AG20443 (cell line): ENCODE measurements at regions not wholly inside any gene's neighbourhood (a gene's known extent, or its start where the extent isn't known, plus 50 kb on each side); places are given as distances from the start of the nearest gene placed in this dataset.

ENCODE experiments used
- DNase-seq: peaks from one replicate; pipeline ENCODE4 v3.0.0; 2012; ENCODE audit warnings: low spot score, mixed read lengths

DNA sequence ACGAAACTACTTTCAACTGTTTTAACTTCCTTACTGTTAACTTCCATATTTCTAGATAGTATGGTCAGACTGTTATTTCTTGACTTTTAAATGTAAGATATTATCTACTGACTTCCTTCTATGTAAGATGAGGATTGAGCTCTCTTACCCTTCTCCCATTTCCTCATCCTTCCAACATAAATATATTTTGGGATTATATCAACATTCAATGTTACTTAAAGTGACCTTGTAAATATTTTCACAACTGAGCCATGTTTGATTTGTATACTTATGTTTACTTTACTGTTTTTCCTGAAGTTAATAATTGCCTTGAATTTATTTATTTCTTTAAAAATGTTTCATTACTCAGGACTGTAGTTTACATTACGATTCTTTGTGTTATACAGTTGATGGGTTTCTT is 148.7 kb downstream of the ZIC5 start:
- no peak for DNase-seq

DNA sequence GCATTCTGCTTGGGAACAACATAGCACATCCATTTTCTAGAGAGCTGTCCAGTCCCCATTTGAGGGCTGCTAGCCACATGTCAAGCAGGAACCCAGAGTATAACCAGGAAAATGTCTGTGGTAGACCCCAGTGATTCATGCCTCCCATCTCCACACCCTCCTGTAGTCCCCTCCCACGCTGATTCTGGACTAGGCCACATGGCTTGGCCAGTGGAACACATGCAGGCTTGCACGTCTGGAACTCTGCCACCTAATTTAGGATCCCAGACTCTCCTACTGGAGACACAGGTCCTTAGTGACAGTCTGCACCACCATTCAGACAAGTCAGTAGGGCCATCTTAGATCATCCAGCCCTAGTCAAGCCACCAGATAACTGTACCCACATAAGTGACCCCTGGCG is 149.8 kb downstream of the ZIC5 start:
- no peak for DNase-seq

DNA sequence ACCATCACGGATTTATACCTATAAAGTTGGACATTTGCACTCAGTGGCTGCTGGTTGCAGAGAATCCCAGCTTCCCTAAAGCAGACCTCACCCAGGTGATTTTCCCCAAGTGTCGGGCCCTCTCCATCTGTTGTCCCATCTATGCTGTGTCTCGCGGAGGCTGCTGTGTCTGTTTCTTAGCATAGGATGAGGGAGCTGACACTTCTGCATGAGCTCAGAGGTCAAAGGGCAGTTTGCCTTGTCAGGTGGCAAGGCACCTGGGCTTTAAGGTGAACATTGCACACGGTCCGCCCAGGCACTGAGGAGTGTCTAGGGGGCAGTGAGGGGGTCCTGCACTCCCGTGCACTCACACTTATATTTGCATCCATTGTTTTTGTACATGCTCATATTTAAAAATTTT is 151.6 kb downstream of the ZIC5 start:
- no peak for DNase-seq

DNA sequence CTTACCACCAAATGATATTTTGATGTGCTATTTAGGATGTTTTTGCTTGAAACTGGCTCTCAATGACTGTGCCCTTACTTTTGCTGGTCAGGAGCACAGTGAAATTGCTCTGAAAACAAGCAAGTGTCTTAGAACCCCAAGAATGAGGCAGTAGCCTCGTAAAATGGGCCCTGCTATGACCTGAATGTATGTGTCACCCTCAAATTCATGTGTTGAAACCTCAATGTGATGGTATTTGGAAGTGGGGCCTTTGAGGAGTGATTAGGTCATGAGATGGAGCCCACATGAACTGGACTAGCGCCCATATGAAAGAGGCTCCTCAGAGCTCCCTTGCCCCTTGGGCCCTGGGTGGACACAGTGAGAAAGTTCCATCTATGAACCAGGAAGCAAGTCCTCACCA is 155.2 kb downstream of the ZIC5 start:
- DNase-seq = no peak

DNA sequence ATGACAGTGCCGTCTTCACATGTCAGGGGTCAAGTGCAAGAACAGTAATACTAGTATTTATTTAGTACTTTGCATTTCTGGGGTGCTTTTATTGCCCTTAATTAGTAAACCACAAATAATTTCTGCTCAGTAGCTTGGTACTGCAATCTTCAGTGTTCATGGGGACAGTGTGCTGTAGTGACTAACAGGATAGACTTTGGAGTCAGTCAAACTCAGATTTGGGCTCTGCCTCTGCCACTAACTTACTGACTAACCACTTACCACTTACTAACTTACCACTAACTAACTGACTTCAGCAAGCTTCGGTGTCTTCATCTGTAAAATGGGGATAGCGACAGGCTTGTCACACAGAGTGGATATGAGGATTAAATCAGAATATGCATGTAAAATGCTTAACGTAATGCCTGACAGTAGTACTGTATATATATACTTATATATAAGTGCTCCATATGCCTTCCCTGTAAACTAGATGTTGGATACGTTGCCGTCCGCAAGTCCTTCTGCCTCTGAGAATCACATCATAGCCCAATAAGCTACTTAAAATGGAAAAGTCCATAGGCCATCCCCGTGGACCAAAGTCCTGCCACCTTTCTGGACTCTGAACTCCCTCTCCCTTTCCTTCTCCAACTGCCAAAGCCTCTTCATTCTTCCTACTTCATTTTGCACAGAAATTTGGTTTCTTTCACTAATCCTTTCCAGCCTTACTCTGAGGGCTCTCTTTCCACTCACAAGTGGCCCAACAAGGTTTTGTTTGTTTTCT is 158.1 kb downstream of the ZIC5 start:
- DNase-seq = no peak

DNA sequence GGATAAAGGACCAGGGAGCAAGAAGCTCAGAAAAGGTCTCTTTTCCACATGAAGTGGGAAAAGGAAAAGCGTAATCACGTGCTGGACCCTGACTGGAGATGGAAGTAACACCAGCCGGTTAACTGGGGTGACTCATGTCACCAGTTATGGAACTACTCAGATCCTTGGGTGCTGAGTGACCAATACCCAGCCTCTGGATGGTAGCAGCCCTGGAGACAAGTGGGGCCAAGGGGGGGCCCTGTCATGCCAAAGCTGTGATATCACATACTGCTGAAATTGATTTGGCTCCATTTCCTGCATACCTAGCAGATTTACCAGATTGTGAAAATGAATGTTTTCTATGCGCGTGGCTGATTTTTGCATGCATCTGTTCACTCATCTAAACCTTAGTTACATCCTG is 158.9 kb downstream of the ZIC5 start:
- peak; percentile 56 for DNase-seq

DNA sequence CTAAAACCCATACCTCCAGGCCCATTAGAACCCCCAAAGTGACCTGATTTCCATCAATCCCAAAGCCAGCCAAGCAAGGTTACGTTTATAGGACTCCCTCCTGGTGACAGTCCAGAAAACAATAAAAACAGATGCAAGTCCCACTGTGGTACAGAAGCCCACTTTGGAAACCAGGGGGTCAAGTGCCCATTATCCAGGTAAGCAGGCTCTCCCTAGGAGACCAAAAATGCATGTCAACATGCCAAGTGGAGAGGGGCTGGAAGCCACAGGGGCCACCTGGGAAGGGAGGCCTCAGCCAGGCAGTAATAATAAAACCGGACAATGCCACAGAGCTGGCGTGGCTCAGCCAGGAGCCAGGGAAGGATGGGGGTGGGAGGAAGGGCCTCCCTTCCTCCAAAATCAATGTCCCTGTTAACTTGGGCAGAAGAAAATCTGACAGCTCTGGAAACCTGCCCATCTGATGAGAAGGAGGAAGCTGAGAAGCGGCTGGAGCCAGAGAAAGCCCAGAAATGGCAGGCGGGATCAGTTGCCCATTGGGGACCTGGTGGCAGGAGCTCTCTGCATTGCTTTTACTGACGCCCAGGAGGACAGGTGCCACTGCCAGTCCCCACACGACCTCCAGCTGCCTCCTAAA is 160.4 kb downstream of the ZIC5 start:
- no peak for DNase-seq

DNA sequence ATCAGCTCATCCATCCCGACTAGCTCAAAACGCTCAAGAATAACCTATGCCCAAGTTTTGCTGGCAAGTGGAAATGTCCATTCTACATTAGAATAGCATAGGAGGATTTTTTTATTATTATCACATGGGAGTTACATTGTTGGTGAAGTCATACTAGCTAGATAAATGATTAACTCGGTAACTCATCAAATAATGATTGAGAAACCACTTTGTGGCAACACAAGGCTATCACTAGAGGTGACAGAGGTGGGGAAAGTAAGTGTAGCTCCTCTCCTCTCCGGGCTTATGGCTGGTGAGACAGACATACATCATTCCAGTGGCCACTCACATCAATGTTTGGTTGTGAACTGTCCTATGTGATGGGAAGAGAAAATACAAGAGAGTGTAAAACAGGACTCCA is 161.6 kb downstream of the ZIC5 start:
- no peak for DNase-seq

DNA sequence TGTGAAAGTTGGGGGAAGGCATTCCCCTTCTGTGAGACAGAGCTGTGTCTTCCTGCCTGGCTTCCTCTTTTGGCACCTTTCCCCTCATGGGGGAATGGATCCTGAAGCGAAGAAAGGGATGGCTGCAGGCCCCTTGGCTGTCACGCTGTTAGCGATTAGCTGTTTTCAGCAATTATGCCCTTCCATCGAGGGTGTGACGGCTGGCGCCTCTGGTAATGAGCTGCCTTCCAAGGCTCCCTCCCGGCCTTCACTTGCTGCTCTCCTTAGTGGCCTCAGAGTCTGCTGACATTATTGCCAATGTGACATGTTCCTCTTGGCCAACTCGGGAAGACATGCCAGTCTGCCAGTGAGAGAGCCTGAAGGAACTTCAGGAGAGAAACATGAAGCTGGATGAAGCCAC is 162.1 kb downstream of the ZIC5 start:
- DNase-seq = no peak

DNA sequence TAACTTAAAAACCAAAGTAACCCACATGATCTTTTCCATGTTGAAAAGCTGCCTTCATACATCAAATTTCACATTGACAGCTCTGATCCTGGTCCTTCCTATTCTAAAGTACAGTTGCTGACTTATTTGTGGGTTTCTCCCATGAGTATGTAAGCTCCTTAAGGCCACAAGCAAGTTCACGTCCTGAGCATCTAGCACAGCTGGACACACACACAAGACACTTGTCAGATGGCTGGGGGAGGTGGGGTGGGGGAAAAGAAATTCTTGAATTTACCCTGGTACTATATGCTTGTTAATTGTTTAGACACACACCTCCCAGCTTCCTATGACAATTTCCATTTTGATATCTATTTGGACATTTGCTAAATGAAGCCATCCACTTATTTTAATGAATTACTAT is 162.8 kb downstream of the ZIC5 start:
- DNase-seq = no peak

DNA sequence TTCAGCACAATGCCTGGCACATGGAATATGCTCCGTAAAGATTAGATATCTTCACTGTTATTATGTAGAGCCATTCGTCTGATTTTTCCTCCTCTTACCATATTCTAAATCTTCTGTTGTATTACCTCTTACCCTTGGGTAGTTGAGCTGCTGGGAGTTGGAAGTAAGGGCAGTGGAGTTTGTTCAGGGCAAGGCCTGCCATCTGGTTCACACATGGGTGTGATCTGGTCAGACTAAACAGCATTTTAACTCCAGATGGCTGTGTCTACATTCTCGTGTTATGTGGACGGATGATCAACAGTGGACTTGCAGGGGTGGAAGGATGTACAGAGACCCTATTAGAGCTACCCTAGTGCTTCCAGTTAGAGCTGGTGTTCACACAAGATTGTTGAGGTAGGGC is 164.9 kb downstream of the ZIC5 start:
- DNase-seq = no peak

DNA sequence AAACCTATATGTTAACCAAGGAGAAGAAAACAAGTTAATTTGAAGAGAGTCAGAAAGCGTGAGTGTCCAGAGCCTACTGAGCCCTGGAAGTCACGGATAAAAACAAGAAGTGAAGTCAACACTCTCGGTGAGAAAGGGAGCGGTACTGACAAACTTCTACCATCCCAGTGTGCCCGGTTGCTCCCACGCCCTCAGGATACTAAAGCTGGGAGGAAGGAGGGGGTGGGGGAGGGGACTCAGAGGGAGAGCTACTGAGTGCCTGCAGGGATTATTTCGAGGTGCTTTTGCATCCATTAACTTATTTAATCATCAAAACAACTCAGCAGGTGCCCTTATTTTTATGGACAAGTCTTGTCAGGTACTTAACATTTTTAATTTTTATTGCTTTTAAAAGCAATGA is 166.2 kb downstream of the ZIC5 start:
- DNase-seq = no peak

DNA sequence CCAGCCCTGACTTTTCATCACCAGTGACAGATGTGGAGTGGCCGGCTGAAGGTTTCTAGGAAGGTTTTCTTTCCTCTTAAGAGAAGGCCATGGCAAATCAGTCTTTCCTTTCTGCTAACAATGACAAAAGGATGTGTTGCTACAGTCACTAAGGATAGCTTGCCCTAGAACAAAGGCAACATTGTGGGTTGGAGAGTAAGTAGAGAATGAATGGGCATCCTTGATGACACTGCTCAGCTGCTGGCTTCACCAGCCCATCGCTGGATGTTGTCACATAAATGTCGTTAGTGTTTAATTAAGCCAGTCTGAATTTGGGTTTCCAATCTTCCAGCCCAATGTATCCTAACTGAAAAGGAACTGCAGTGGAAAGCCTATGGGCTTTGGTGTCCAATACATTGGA is 168.4 kb downstream of the ZIC5 start:
- DNase-seq = no peak

DNA sequence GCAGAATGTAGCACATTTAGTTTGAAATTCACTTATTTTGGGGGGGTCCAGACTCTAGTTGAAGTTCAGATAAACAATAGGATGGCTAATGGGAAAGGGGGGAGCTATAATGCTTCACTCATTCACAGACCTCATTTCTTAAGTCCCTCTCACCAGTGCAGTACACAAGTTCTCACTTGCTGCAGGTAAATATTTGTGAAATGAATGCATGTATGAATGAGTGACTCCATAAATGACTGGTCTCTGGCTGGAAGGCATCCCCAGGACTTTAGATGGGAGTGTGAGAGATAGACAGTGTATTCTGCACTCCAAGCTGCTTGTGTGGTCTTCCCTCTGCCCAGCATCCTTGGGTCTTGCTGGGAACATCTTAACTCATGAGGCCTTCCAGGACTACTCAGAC is 169.2 kb downstream of the ZIC5 start:
- no peak for DNase-seq

DNA sequence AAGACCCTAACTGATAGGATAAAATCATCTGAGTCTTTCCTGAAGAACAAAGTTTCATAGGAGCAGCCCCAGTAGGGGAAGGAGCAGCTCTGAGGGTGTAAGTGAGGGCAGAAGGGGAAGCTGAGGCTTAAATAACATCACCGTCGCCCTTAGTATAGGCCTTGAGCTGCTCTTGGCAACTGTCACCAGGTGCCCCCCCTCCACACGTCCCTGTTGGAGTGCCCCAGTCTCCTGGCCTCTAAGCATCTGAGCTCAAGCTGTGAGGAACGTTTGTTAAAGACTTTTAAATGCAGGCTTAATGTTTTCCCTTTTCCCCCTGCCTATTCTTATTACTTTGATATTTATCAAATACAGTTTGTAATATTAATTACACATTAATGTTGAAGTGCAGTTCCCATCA is 170.6 kb downstream of the ZIC5 start:
- no peak for DNase-seq

DNA sequence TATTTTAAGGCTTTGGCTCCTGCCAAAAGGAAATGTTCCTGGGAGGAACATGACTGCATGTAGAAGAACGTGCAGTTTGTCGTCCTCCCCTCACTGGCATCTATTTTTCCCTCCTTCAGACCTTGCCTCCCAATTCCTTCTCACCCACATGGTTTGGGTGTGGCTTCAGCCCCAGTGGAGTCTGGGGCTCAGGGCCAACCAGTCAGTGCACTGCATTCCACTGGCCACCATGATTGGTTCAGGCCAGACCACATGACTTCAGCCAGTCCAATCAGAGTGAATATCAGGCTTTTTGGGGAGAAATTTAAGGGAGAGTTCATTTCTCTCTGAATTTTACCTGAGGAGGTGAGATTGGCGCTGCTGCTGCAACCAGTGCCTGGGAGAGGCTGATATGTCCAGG is 171.6 kb downstream of the ZIC5 start:
- no peak for DNase-seq

DNA sequence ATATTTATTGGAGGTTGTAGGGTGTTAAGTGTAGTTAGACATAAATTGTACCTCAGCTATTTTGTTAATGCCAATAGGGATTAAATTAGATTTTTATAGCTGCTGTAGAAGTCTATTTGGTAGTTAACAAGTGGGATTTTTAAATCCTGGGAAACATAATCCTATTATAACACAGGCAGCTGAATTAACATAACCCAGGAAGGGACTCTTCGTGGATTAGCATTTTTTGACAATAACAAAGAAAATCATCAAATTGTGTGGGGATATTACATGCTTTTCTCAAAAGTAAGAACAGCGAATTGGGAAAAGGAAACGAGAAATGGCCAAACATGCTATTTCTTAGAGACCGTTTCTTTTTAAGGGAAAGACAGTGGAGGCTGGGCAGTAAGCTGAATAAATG is 172.8 kb downstream of the ZIC5 start:
- DNase-seq = no peak

DNA sequence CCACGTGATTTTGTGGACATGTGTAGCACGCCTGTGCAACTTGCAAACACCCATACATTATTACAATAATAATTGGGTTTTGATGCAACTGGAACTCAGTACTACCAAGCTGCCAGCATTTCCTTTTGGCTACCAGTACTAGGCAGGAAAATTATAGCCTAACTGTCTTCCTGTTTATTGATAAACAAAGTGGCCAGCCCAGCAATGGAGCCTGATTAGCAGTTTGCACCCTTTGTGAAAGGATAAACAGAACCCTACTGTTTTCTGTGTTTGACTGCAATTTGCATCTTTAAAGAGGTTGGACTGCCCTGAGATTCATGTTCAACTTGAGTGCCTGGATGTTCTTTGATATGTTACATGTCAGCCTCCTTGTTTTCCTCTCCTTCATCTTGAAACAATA is 173.9 kb downstream of the ZIC5 start:
- DNase-seq = no peak

DNA sequence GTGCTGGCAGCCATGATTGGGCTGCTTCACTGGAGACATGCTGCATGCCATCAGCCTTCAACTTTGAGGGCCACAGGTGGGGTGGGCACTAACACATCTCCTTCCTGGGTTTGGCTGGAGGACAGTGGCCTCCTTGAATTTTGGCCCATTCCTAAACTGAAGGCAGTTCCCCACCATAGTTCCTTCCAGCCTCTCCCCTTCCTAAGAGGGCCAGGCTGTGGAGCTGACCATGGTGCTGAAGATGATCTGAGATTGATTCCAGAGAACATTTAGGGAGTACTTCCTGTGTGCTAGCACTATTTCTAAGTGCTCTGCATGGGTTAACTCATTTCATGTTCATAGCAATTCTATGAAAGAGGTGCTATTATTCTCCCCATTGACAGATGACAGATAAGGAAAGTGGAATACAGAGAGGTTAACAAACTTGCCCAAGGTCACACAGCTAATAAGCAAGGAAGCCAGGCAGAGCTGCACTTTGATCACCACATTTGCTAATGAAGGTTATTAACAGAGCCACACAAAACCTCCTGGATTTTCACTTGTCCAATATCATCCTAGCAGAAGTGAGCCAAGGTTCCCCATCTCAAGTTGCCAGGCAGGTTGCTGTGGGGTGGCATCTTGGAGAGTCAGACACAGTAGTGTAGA is 175.3 kb downstream of the ZIC5 start:
- DNase-seq = peak; percentile 45

DNA sequence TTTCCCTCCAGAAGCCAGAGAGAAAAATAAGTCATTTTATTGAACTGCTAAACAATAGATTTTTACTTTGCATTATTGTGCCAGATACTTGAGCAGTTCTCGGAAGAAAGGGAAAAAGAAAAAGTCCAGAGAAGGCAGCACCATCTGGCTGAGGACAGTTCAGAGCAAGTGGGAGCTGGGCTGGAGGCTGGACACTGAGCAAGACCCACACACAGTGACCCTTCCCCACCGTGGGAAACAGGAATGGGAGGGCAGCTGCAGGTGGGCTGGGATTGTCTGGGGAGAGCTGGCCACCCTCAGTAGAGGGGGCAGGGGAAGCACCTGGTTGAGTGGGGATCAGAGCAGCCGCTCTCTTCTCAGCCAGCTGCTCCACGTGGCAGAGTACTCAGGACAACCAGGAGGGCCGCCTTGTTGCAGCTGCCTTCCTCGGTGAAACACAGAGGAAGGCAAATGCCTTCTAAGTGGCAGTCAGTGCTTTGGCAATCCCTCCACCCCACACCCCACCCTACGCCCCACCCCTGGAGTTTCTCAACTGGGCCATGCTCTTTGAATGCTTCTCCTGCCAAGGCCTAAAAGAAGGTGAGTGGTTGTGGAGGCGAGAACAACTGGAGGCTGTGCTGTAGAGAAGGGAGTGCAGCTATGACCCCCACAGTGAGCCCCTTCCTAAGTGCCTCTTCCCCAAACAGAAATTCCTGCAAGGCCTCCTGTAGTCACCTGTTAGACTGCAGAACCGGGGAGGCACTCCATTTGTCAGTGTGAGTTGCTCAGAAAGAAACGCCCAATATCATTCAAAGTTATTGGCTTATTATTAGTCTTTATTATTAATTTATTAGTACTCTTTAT is 179.3 kb downstream of the ZIC5 start:
- DNase-seq = no peak

DNA sequence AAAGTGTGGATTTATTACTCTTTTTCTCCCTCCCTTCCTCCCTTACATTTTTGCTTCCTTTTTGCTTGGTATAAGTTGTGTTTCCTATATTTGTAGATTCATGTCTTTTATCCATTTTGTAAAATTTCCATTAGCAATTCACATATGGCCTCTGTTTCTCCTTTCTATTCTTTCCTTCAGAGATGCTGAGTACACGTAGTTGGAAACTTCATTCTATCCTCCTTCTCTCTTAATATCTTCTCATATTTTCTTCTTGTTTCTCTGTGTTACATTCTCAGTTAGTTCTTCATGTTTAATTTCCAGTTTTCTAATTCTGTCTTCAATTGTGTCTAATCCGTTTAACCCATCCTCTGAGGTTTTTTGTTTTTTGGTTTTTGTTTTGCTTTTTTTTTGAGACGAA is 188.9 kb downstream of the ZIC5 start:
- DNase-seq = no peak

DNA sequence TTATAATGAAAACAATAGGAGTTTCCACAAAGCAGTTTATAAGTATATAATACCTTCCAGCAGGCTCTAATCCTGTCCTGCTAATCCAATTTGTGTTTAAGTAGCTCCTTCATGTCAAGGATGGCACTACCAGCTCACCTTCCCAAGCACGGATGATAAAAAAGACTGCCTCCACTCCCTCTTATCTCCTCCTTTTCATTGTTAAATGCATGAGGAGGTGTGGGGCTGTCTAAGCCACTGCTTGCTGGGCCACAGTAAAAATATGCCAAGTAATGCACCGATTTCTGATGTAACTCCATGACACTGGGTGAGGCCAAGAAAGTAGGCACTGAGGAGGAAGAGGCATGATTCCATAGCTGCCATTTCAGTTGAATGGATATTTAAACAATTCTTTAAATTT is 193.1 kb downstream of the ZIC5 start:
- DNase-seq = no peak

DNA sequence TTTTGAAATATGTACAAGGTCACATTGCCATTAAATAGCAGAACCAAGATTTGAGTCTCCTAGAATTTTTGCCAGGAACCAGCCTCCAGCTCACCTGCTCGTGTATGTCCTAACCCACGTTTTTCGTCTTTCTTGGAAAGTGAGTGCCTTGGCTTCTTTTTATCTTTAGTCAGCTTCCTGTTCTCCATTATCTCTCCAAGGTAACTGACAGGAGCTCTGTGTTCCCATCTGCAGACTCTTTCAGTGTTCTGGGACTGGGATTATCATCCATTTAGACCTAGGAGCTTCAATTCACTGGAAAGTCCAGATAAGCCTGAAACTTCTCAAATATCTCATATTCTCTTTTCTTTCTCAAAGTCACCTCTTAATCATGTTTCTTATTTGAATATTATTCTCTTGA is 193.7 kb downstream of the ZIC5 start:
- no peak for DNase-seq
